ENCODE measurements at regions not wholly inside any gene's neighbourhood (a gene's known extent, or its start where the extent isn't known, plus 50 kb on each side); places are given as distances from the start of the nearest gene placed in this dataset.
"Not testable (repeated sequence)": the region's sequence is repeated elsewhere in the genome, so short reads cannot be mapped to it uniquely, and the experiment has no call there.

DNA sequence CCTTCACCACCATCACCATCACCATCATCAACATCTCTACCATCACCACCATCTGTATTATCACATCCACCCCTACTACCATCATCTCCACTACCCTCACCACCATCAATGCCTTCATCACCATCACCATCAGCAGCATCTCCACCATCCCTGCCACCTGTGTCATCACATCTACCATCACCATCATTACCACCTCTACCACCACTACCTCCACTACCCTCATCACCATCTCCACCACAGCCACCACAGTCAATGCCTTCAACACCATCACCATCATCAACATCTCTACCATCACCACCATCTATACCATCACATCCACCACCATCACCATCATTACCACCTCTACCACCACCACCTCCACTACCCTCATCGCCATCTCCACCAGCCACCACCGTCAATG is 196.7 kb downstream of the SHQ1 start:
- H3K36me3 ChIP-seq (ENCODE audit: control insufficient read depth, insufficient read depth, low read length) = no peaks in the 10 kb centered on the region
- H3K9me3 ChIP-seq (ENCODE audit: control insufficient read depth, insufficient read depth, low read depth, low read length) = no peaks in the 10 kb centered on the region
- in situ Hi-C loops (cut with HindIII; ENCODE audit: low pct_unique_long_range_greater_than_20kb, low sequenced_read_pairs) (no loop called here), intact Hi-C loops (cut with micrococcal nuclease; ENCODE audit: unreplicated experiment) (no loop called here)
- no peak overlapping the region for H3K4me3 ChIP-seq (ENCODE audit: low read depth in 2 of 2, low read length in 2 of 2)
- no peak for TF ChIP-seq CTCF (IDR thresholded peaks at IDR 0.05)
- TF ChIP-seq POLR2AphosphoS5 (IDR thresholded peaks at IDR 0.05; ENCODE audit: low read depth, low read length) = no peak
- no peak for TF ChIP-seq SIN3A (IDR thresholded peaks at IDR 0.05; ENCODE audit: borderline replicate concordance, insufficient read depth, low read depth, low read length)
- TF ChIP-seq TCF7L2 (IDR thresholded peaks at IDR 0.05; ENCODE audit: low read depth, low read length) = no peak
- TF ChIP-seq, protein P1, sequence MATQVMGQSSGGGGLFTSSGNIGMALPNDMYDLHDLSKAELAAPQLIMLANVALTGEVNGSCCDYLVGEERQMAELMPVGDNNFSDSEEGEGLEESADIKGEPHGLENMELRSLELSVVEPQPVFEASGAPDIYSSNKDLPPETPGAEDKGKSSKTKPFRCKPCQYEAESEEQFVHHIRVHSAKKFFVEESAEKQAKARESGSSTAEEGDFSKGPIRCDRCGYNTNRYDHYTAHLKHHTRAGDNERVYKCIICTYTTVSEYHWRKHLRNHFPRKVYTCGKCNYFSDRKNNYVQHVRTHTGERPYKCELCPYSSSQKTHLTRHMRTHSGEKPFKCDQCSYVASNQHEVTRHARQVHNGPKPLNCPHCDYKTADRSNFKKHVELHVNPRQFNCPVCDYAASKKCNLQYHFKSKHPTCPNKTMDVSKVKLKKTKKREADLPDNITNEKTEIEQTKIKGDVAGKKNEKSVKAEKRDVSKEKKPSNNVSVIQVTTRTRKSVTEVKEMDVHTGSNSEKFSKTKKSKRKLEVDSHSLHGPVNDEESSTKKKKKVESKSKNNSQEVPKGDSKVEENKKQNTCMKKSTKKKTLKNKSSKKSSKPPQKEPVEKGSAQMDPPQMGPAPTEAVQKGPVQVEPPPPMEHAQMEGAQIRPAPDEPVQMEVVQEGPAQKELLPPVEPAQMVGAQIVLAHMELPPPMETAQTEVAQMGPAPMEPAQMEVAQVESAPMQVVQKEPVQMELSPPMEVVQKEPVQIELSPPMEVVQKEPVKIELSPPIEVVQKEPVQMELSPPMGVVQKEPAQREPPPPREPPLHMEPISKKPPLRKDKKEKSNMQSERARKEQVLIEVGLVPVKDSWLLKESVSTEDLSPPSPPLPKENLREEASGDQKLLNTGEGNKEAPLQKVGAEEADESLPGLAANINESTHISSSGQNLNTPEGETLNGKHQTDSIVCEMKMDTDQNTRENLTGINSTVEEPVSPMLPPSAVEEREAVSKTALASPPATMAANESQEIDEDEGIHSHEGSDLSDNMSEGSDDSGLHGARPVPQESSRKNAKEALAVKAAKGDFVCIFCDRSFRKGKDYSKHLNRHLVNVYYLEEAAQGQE (IDR thresholded peaks at IDR 0.05; ENCODE audit: insufficient read depth in 1 of 2, low read depth in 2 of 2, low read length in 1 of 2) = no peak
- BruUV-seq (replicated peaks) = no TSS peak
- CTCF ChIA-PET = no interaction called here
- DNase-seq (ENCODE audit: low read depth, low spot score) = no peak
- POLR2A ChIA-PET = no interaction called here
- no peaks in the 10 kb centered on the region for H3K27me3 ChIP-seq (ENCODE audit: control insufficient read depth, insufficient read depth, low read length)
- no peak overlapping the region for H3K27ac ChIP-seq (ENCODE audit: low read length)
- no peak for ATAC-seq
- H3K4me1 ChIP-seq (ENCODE audit: control insufficient read depth, insufficient read depth, low read length) = no peaks in the 10 kb centered on the region

- no peaks in the 10 kb centered on the region for H3K27me3 ChIP-seq (ENCODE audit: control insufficient read depth, insufficient read depth, low read length)
- no peak overlapping the region for H3K4me3 ChIP-seq (ENCODE audit: low read depth in 2 of 2, low read length in 2 of 2)
- DNase-seq (ENCODE audit: low read depth, low spot score) (no peak), ATAC-seq (no peak)
- no TSS peak for BruUV-seq (replicated peaks)
- no peaks in the 10 kb centered on the region for H3K36me3 ChIP-seq (ENCODE audit: control insufficient read depth, insufficient read depth, low read length)
- TF ChIP-seq SIN3A (IDR thresholded peaks at IDR 0.05; ENCODE audit: borderline replicate concordance, insufficient read depth, low read depth, low read length) = no peak
- TF ChIP-seq, protein P1 (IDR thresholded peaks at IDR 0.05; ENCODE audit: insufficient read depth in 1 of 2, low read depth in 2 of 2, low read length in 1 of 2) = no peak
- TF ChIP-seq CTCF (IDR thresholded peaks at IDR 0.05) = no peak
- TF ChIP-seq POLR2AphosphoS5 (IDR thresholded peaks at IDR 0.05; ENCODE audit: low read depth, low read length) = no peak
- TF ChIP-seq TCF7L2 (IDR thresholded peaks at IDR 0.05; ENCODE audit: low read depth, low read length) = no peak
- CTCF ChIA-PET = no interaction called here
- in situ Hi-C loops (cut with HindIII; ENCODE audit: low pct_unique_long_range_greater_than_20kb, low sequenced_read_pairs) (no loop called here), intact Hi-C loops (cut with micrococcal nuclease; ENCODE audit: unreplicated experiment) (no loop called here)
- POLR2A ChIA-PET = interaction anchor here (0.6 kb wide), 1 partner anchor 28 kb away, joined by 3 read pairs; no protein-coding TSS in a partner anchor
- H3K27ac ChIP-seq (ENCODE audit: low read length) = no peak overlapping the region
- no peaks in the 10 kb centered on the region for H3K9me3 ChIP-seq (ENCODE audit: control insufficient read depth, insufficient read depth, low read depth, low read length)
- no peaks in the 10 kb centered on the region for H3K4me1 ChIP-seq (ENCODE audit: control insufficient read depth, insufficient read depth, low read length)
Measured at GRCh38 chr3:72646263-72646662, 202.0 kb downstream of the SHQ1 start.

DNA sequence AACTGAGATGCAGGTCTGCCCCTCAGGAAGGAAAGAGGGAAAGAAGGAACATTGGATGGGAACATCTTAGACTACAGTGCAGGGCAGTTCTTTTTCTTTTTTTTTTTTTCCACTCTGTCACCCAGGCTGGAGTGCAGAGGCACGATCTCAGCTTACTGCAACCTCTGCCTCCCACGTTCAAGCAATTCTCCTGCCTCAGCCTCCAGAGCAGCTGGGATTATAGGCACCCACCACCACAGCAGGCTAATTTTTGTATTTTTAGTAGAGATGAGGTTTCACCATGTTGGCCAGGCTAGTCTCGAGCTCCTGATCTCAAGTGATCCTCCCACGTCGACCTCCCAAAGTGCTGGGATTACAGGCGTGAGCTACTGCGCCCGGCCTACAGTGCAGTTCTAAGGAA is 204.6 kb downstream of the SHQ1 start:
- ATAC-seq; H3K9me3 ChIP-seq (ENCODE audit: control insufficient read depth, insufficient read depth, low read depth, low read length); H3K27me3 ChIP-seq (ENCODE audit: control insufficient read depth, insufficient read depth, low read length); POLR2A ChIA-PET; BruUV-seq (replicated peaks); H3K36me3 ChIP-seq (ENCODE audit: control insufficient read depth, insufficient read depth, low read length); H3K27ac ChIP-seq (ENCODE audit: low read length); in situ Hi-C loops (cut with HindIII; ENCODE audit: low pct_unique_long_range_greater_than_20kb, low sequenced_read_pairs); H3K4me1 ChIP-seq (ENCODE audit: control insufficient read depth, insufficient read depth, low read length); intact Hi-C loops (cut with micrococcal nuclease; ENCODE audit: unreplicated experiment); CTCF ChIA-PET; DNase-seq (ENCODE audit: low read depth, low spot score); H3K4me3 ChIP-seq (ENCODE audit: low read depth in 2 of 2, low read length in 2 of 2): not testable (repeated sequence)
